Type B pancreatic cell (in vitro differentiated cells): ENCODE measurements at regions not wholly inside any gene's neighbourhood (a gene's known extent, or its start where the extent isn't known, plus 50 kb on each side); places are given as distances from the start of the nearest gene placed in this dataset.
"Not testable (repeated sequence)": the region's sequence is repeated elsewhere in the genome, so short reads cannot be mapped to it uniquely, and the experiment has no call there.

Experiments
- DNase-seq: peaks from one replicate; pipeline ENCODE4 v3.0.0; 2021; ENCODE audit warnings: mixed read lengths; ENCODE audit not compliant: unreplicated experiment; ENCODE audit errors: extremely low spot score
- H3K27ac Mint-ChIP-seq: 2 replicates; pipeline ENCODE4 v1.8.0; 2021; ENCODE audit warnings: mild to moderate bottlenecking, mixed read lengths
- H3K27me3 Mint-ChIP-seq: 2 replicates; pipeline ENCODE4 v1.8.0; 2021; ENCODE audit warnings: mixed read lengths
- H3K36me3 Mint-ChIP-seq: 2 replicates; pipeline ENCODE4 v1.8.0; 2021; ENCODE audit warnings: mixed read lengths
- H3K4me1 Mint-ChIP-seq: one replicate; pipeline ENCODE4 v1.8.0; 2021; ENCODE audit warnings: mixed read lengths; ENCODE audit not compliant: unreplicated experiment
- H3K4me3 Mint-ChIP-seq: 2 replicates; pipeline ENCODE4 v1.8.0; 2021; ENCODE audit warnings: mild to moderate bottlenecking, mixed read lengths
- H3K9me3 Mint-ChIP-seq: 2 replicates; pipeline ENCODE4 v1.8.0; 2021; ENCODE audit warnings: mixed read lengths
- TF ChIP-seq, protein P1 (sequence below): fragments of 200-600 bp; sonication (generic); conservative IDR thresholded peaks from 2 replicates; pipeline ENCODE4 v1.5.0; 2021; ENCODE audit warnings: antibody characterized with exemption, mild to moderate bottlenecking

DNA sequence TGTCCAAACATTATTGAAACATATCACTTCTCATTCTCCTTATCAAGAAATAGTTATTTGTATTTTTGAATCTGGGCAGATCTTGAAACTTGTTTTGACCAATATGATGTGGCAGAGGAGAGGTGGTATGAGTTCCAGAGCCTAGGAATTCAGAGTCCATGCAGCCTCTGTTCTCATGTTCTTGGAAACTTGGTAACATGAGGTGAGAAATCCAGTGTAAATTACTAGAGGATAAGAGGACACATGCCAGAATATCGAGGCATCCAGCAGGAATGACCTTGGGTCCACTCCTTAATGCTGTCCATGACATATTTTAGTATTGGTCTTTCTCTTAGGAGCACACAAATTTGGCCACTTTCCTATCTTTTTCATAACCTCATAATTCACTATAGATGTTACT is 1374.6 kb downstream of the FSCB start:
- Mint-ChIP-seq H3K4me3 (no peak overlapping the region), H3K9me3 (peaks cover 3% of the 10 kb centered on the region), H3K27me3 (no peaks in the 10 kb centered on the region), H3K27ac (no peak overlapping the region), H3K36me3 (no peaks in the 10 kb centered on the region), H3K4me1 (no peaks in the 10 kb centered on the region)
- TF ChIP-seq, protein P1, sequence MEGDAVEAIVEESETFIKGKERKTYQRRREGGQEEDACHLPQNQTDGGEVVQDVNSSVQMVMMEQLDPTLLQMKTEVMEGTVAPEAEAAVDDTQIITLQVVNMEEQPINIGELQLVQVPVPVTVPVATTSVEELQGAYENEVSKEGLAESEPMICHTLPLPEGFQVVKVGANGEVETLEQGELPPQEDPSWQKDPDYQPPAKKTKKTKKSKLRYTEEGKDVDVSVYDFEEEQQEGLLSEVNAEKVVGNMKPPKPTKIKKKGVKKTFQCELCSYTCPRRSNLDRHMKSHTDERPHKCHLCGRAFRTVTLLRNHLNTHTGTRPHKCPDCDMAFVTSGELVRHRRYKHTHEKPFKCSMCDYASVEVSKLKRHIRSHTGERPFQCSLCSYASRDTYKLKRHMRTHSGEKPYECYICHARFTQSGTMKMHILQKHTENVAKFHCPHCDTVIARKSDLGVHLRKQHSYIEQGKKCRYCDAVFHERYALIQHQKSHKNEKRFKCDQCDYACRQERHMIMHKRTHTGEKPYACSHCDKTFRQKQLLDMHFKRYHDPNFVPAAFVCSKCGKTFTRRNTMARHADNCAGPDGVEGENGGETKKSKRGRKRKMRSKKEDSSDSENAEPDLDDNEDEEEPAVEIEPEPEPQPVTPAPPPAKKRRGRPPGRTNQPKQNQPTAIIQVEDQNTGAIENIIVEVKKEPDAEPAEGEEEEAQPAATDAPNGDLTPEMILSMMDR: no peak
- DNase-seq: no peak

DNA sequence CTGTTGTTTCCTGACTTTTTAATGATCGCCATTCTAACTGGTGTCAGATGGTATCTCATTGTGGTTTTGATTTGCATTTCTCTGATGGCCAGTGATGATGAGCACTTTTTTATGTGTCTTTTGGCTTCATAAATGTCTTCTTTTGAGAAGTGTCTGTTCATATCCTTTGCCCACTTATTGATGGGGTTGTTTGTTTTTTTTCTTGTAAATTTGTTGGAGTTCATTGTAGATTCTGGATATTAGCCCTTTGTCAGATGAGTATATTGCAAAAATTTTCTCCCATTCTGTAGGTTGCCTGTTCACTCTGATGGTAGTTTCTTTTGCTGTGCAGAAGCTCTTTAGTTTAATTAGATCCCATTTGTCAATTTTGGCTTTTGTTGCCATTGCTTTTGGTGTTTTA is 1378.7 kb downstream of the FSCB start:
- H3K27me3 Mint-ChIP-seq, H3K36me3 Mint-ChIP-seq, DNase-seq, H3K4me1 Mint-ChIP-seq, H3K4me3 Mint-ChIP-seq, H3K9me3 Mint-ChIP-seq, H3K27ac Mint-ChIP-seq: not testable (repeated sequence)

DNA sequence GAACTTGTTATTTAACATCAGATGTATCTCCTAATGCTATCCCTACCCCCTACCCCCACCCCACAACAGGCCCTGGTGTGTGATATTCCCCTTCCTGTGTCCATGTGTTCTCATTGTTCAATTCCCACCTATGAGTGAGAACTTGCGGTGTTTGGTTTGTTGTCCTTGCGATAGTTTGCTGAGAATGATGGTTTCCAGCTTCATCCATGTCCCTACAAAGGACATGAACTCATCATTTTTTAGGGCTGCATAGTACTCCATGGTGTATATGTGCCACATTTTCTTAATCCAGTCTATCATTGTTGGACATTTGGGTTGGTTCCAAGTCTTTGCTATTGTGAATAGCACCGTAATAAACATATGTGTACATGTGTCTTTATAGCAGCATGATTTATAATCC is 1379.2 kb downstream of the FSCB start:
- H3K4me3 Mint-ChIP-seq, H3K4me1 Mint-ChIP-seq, H3K36me3 Mint-ChIP-seq, H3K9me3 Mint-ChIP-seq, DNase-seq, H3K27ac Mint-ChIP-seq, H3K27me3 Mint-ChIP-seq: not testable (repeated sequence)

DNA sequence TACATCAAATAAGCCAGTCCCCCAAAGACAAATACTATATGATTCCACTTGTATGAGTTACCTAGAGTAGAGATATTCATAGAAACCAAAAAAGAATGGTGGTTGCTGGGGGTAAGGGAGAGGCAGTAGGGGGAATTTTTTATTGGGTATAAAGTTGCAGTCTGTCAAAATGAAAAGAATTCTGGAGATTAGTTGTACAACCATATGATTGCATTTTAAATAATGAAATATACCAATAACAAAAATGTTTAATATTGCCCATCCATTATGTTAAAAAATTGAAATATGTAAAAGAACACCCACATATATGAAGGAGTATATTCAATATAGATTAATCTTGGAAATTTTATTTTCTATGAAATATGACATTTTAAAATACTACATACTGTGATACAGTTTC is 1383.5 kb downstream of the FSCB start:
- no peak for DNase-seq
- no peaks in the 10 kb centered on the region for H3K27me3 Mint-ChIP-seq
- TF ChIP-seq, protein P1: no peak
- H3K36me3 Mint-ChIP-seq: peaks cover 5% of the 10 kb centered on the region
- H3K9me3 Mint-ChIP-seq: peaks cover 10% of the 10 kb centered on the region
- H3K27ac Mint-ChIP-seq: no peak overlapping the region
- no peaks in the 10 kb centered on the region for H3K4me1 Mint-ChIP-seq
- no peak overlapping the region for H3K4me3 Mint-ChIP-seq

DNA sequence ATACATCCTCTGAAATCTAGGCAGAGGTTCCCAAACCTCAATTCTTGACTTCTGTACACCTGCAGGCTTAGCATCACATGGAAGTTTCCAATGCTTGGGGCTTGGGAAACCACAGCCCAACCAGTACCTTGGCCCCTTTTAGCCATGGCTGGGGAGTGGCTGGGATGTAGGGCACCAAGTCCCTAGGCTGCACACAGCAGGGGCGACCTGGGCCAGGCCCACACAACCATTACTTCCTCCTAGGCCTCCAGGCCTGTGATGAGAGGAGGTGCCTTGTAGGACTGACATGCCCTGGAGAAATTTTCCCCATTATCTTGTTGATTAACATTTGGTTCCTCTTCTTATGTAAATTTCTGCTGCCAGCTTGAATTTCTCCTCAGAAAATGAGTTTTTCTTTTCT is 1387.4 kb downstream of the FSCB start:
- H3K9me3 Mint-ChIP-seq: peaks cover 10% of the 10 kb centered on the region
- no peak for DNase-seq
- no peak overlapping the region for H3K4me3 Mint-ChIP-seq
- peaks cover 5% of the 10 kb centered on the region for H3K36me3 Mint-ChIP-seq
- TF ChIP-seq, protein P1: no peak
- H3K4me1 Mint-ChIP-seq: no peaks in the 10 kb centered on the region
- H3K27me3 Mint-ChIP-seq: no peaks in the 10 kb centered on the region
- H3K27ac Mint-ChIP-seq: no peak overlapping the region

DNA sequence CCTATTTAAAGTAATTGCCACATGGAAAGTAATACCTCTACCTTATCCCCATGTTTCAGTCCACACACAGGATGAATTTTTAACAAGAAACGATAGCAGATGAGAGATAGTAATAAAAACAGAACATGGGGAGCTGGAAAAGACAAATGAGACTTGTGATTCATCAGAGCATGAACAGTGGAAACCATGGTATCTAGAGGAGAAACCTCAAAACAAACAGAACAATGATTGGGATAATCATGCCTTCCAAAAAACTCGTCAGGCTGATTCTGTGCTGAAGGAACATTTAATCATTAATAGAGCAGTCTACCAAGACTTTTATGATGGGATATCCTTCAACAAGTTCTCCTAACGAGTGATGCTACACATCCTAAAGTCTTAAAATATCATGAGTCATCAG is 1390.7 kb downstream of the FSCB start:
- Mint-ChIP-seq H3K9me3 (peaks cover 10% of the 10 kb centered on the region), H3K36me3 (peaks cover 5% of the 10 kb centered on the region), H3K4me3 (no peak overlapping the region), H3K27ac (no peak overlapping the region), H3K27me3 (no peaks in the 10 kb centered on the region), H3K4me1 (no peaks in the 10 kb centered on the region)
- DNase-seq: no peak
- TF ChIP-seq, protein P1: no peak

DNA sequence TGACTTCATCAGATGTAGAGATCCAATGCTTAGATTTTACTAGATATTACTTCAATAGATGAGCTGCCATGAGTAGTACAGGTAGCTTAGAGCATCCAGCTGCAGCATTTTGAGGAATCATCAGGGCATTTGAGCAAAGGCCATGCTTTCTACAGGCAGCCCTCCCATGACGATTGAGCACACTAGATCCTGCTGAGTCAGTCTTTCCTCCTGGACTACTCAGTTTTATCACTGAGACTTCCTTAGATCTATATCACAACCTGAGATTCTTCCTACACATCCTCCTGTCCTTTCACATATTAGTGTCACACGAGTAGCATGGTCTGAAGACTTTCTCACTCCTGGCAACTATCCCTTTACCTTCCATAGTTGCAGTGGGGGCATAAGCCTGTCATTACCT is 1401.8 kb downstream of the FSCB start:
- Mint-ChIP-seq H3K4me1 (no peaks in the 10 kb centered on the region), H3K9me3 (no peaks in the 10 kb centered on the region), H3K4me3 (no peak overlapping the region), H3K27ac (no peak overlapping the region), H3K27me3 (no peaks in the 10 kb centered on the region), H3K36me3 (no peaks in the 10 kb centered on the region)
- no peak for DNase-seq
- TF ChIP-seq, protein P1: no peak
